Loucy (cell line): ENCODE measurements at regions not wholly inside any gene's neighbourhood (a gene's known extent, or its start where the extent isn't known, plus 50 kb on each side); places are given as distances from the start of the nearest gene placed in this dataset.

Experiments used
- H2AFZ ChIP-seq: fragments of 200-600 bp; sonication (generic); 2 replicates; pipeline ENCODE4 v1.6.0; 2016; ENCODE audit warnings: antibody characterized with exemption, mild to moderate bottlenecking, low read length, moderate library complexity
- H3F3A ChIP-seq: fragments of 200-600 bp; 2 replicates; pipeline ENCODE4 v1.6.0; 2016; ENCODE audit warnings: antibody characterized with exemption, low read depth, mild to moderate bottlenecking
- H3K27me3 ChIP-seq: fragments of 200-600 bp; sonication (generic); 2 replicates; pipeline ENCODE4 v1.6.1; 2014; ENCODE audit warnings: low read length, mild to moderate bottlenecking; ENCODE audit not compliant: insufficient read depth, poor library complexity, severe bottlenecking
- H3K36me3 ChIP-seq: fragments of 200-600 bp; sonication (generic); 2 replicates; pipeline ENCODE4 v1.6.1; 2016; ENCODE audit warnings: low read length; ENCODE audit not compliant: insufficient read depth
- H3K4me1 ChIP-seq: fragments of 200-600 bp; sonication (generic); 2 replicates; pipeline ENCODE4 v1.5.1; 2014; ENCODE audit warnings: low read length, mild to moderate bottlenecking; ENCODE audit not compliant: insufficient read depth, poor library complexity, severe bottlenecking
- H3K4me2 ChIP-seq: fragments of 200-600 bp; sonication (generic); 2 replicates; pipeline ENCODE4 v1.6.0; 2014; ENCODE audit warnings: antibody characterized with exemption, low read length, low read depth, mild to moderate bottlenecking; ENCODE audit not compliant: poor library complexity, severe bottlenecking
- H3K4me3 ChIP-seq: fragments of 200-600 bp; sonication (generic); 2 replicates; pipeline ENCODE4 v1.5.1; 2014; ENCODE audit warnings: low read length, mild to moderate bottlenecking, mixed read lengths; ENCODE audit not compliant: poor library complexity, severe bottlenecking
- H3K79me2 ChIP-seq: fragments of 200-600 bp; sonication (generic); 2 replicates; pipeline ENCODE4 v1.6.1; 2014; ENCODE audit warnings: low read length; ENCODE audit not compliant: insufficient read depth
- H3K9ac ChIP-seq: fragments of 200-600 bp; sonication (generic); 2 replicates; pipeline ENCODE4 v1.6.0; 2014; ENCODE audit warnings: mild to moderate bottlenecking, low read depth, low read length, moderate library complexity; ENCODE audit not compliant: poor library complexity, severe bottlenecking
- H3K9me2 ChIP-seq: fragments of 200-600 bp; sonication (generic); replicated peaks from 2 replicates; pipeline ENCODE4 v1.6.1; 2016; ENCODE audit warnings: low read depth, low read length, mixed read lengths
- H3K9me3 ChIP-seq: fragments of 200-600 bp; sonication (generic); 2 replicates; pipeline ENCODE4 v1.6.1; 2014; ENCODE audit warnings: mild to moderate bottlenecking, antibody characterized with exemption, low read length, low read depth; ENCODE audit not compliant: insufficient read depth
- H4K20me1 ChIP-seq: fragments of 200-600 bp; sonication (generic); 2 replicates; pipeline ENCODE4 v1.6.0; 2014; ENCODE audit warnings: antibody characterized with exemption, low read length, mild to moderate bottlenecking; ENCODE audit not compliant: insufficient read depth, poor library complexity, severe bottlenecking
- EZH2phosphoT487 ChIP-seq: fragments of 200-600 bp; IDR thresholded peaks from 2 replicates; pipeline ENCODE4 v1.6.1; 2018; ENCODE audit warnings: antibody characterized with exemption, mild to moderate bottlenecking, moderate library complexity, borderline replicate concordance
- TF ChIP-seq, protein P1 (sequence below): fragments of 200-600 bp; sonication (generic); conservative IDR thresholded peaks from 2 replicates; pipeline ENCODE4 v1.5.1; 2014; ENCODE audit warnings: mild to moderate bottlenecking, antibody characterized with exemption, low read length

DNA sequence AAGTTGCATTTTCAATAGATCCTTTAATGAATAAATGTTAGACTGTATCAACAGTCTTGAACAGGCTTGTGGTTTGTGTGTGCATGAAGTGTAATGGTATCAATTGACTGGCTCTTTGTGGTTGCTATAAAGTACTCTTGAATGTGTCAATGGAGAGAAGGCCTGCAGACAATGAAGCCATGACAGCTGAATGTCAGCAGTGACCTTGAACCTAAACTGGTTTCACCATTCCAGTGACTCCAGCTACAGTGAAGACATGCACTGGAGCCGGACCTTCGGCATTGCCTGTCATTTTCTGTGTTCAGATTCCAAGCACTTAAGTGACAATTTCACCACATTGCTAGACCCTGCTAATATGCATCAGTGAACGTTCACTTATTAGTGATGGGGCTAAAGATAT is 276.0 kb upstream of the TMEM161B start:
- H3K79me2 ChIP-seq, result no peaks in the 10 kb centered on the region
- no peaks in the 10 kb centered on the region for H3F3A ChIP-seq
- no peak overlapping the region for H3K4me2 ChIP-seq
- no peaks in the 10 kb centered on the region for H4K20me1 ChIP-seq
- no peak overlapping the region for H3K9ac ChIP-seq
- H3K9me3 ChIP-seq, result no peaks in the 10 kb centered on the region
- H3K4me1 ChIP-seq, result peaks cover 20% of the 10 kb centered on the region
- no peaks in the 10 kb centered on the region for H3K36me3 ChIP-seq
- no peak overlapping the region for H2AFZ ChIP-seq
- H3K27me3 ChIP-seq, result no peaks in the 10 kb centered on the region
- no peak overlapping the region for H3K4me3 ChIP-seq
- no peak for TF ChIP-seq EZH2phosphoT487
- TF ChIP-seq, protein P1, sequence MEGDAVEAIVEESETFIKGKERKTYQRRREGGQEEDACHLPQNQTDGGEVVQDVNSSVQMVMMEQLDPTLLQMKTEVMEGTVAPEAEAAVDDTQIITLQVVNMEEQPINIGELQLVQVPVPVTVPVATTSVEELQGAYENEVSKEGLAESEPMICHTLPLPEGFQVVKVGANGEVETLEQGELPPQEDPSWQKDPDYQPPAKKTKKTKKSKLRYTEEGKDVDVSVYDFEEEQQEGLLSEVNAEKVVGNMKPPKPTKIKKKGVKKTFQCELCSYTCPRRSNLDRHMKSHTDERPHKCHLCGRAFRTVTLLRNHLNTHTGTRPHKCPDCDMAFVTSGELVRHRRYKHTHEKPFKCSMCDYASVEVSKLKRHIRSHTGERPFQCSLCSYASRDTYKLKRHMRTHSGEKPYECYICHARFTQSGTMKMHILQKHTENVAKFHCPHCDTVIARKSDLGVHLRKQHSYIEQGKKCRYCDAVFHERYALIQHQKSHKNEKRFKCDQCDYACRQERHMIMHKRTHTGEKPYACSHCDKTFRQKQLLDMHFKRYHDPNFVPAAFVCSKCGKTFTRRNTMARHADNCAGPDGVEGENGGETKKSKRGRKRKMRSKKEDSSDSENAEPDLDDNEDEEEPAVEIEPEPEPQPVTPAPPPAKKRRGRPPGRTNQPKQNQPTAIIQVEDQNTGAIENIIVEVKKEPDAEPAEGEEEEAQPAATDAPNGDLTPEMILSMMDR, result no peak
- H3K9me2 ChIP-seq, result no peaks in the 10 kb centered on the region

DNA sequence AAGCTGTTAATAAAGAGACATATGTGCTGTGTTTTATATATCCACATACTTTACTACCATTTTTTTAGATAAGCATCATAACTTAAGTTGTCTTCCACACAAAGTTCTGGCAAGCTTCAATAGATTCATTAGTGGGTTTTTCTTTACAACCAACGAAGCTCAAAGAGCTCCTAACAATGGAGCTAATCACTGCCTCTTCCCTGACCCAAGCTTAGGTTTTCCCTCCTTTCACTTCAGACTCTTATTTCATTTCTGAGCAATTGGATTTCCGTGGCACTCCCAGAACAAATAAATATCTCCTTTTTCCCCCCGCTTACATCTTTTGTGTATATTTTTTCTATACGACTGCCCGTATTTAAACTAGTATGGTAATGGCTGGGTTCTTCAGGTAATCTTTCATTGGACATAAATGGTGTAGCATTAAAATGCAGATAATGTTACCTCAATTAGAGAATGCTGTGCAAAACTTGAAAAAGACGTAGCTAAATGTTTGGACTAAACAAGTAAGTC is 275.5 kb upstream of the TMEM161B start:
- H3K9me3 ChIP-seq, result no peaks in the 10 kb centered on the region
- no peaks in the 10 kb centered on the region for H3K27me3 ChIP-seq
- no peaks in the 10 kb centered on the region for H3F3A ChIP-seq
- H3K4me2 ChIP-seq, result no peak overlapping the region
- H3K9me2 ChIP-seq, result no peaks in the 10 kb centered on the region
- peaks cover 20% of the 10 kb centered on the region for H3K4me1 ChIP-seq
- no peaks in the 10 kb centered on the region for H4K20me1 ChIP-seq
- H3K4me3 ChIP-seq, result no peak overlapping the region
- no peaks in the 10 kb centered on the region for H3K79me2 ChIP-seq
- H3K36me3 ChIP-seq, result no peaks in the 10 kb centered on the region
- H3K9ac ChIP-seq, result no peak overlapping the region
- H2AFZ ChIP-seq, result no peak overlapping the region
- TF ChIP-seq, protein P1, result no peak
- no peak for TF ChIP-seq EZH2phosphoT487

GRCh38 chr5:88542786-88543185 is 274.1 kb upstream of the TMEM161B start:
- no peaks in the 10 kb centered on the region for H3K27me3 ChIP-seq

More at GRCh38 chr5:88542786-88543185, 274.1 kb upstream of the TMEM161B start:
- Histone ChIP-seq H3K9me3 (no peaks in the 10 kb centered on the region), H3K4me3 (no peak overlapping the region), H3K4me2 (no peak overlapping the region), H3F3A (no peaks in the 10 kb centered on the region), H3K9ac (no peak overlapping the region), H3K79me2 (no peaks in the 10 kb centered on the region), H3K4me1 (peaks cover 20% of the 10 kb centered on the region), H2AFZ (no peak overlapping the region), H3K36me3 (no peaks in the 10 kb centered on the region), H4K20me1 (no peaks in the 10 kb centered on the region), H3K9me2 (no peaks in the 10 kb centered on the region)
- TF ChIP-seq, protein P1, result no peak
- TF ChIP-seq EZH2phosphoT487, result no peak
